RKO (cell line): ENCODE measurements at regions not wholly inside any gene's neighbourhood (a gene's known extent, or its start where the extent isn't known, plus 50 kb on each side); places are given as distances from the start of the nearest gene placed in this dataset.

Source experiments
- DNase-seq: peaks from one replicate; pipeline ENCODE4 v3.0.0-alpha.2; 2016; ENCODE audit warnings: low spot score

- DNase-seq: no peak
Observed at GRCh38 chr6:22809370-22809769, 240.0 kb downstream of the HDGFL1 start.

GRCh38 chr6:22819209-22819608, 249.8 kb downstream of the HDGFL1 start:
- DNase-seq: no peak

GRCh38 chr6:22821664-22822320, 252.4 kb downstream of the HDGFL1 start:
- no peak for DNase-seq

GRCh38 chr6:22825210-22825609, 255.8 kb downstream of the HDGFL1 start:
- DNase-seq: no peak

- no peak for DNase-seq
Observed at GRCh38 chr6:22826961-22827360, 257.6 kb downstream of the HDGFL1 start.

- no peak for DNase-seq
Observed at GRCh38 chr6:22827760-22828159, 258.4 kb downstream of the HDGFL1 start.

GRCh38 chr6:22828179-22829062, 259.1 kb downstream of the HDGFL1 start:
- DNase-seq: peak; percentile 76

- no peak for DNase-seq
Observed at GRCh38 chr6:22829070-22829469, 259.7 kb downstream of the HDGFL1 start.

GRCh38 chr6:22830463-22830862, 261.1 kb downstream of the HDGFL1 start:
- DNase-seq: no peak

- no peak for DNase-seq
Observed at GRCh38 chr6:22833191-22833590, 263.8 kb downstream of the HDGFL1 start.

GRCh38 chr6:22838345-22838744, 269.0 kb downstream of the HDGFL1 start:
- no peak for DNase-seq

GRCh38 chr6:22845467-22845866, 276.1 kb downstream of the HDGFL1 start:
- no peak for DNase-seq

- DNase-seq: no peak
Observed at GRCh38 chr6:22848121-22848520, 278.8 kb downstream of the HDGFL1 start.

- DNase-seq: no peak
Observed at GRCh38 chr6:22849921-22850320, 280.6 kb downstream of the HDGFL1 start.

GRCh38 chr6:22852101-22852500, 282.7 kb downstream of the HDGFL1 start:
- DNase-seq: no peak

- no peak for DNase-seq
Observed at GRCh38 chr6:22873513-22874136, 304.3 kb downstream of the HDGFL1 start.

GRCh38 chr6:22875845-22876244, 306.5 kb downstream of the HDGFL1 start:
- no peak for DNase-seq

- DNase-seq: no peak
Observed at GRCh38 chr6:22878324-22878701, 308.9 kb downstream of the HDGFL1 start.

GRCh38 chr6:22878706-22879105, 309.3 kb downstream of the HDGFL1 start:
- DNase-seq: no peak

- DNase-seq: no peak
Observed at GRCh38 chr6:22880686-22881433, 311.5 kb downstream of the HDGFL1 start.

GRCh38 chr6:22882581-22882980, 313.2 kb downstream of the HDGFL1 start:
- no peak for DNase-seq

GRCh38 chr6:22883061-22883717, 313.8 kb downstream of the HDGFL1 start:
- no peak for DNase-seq
